GM11168 (cell line): ENCODE measurements at regions not wholly inside any gene's neighbourhood (a gene's known extent, or its start where the extent isn't known, plus 50 kb on each side); places are given as distances from the start of the nearest gene placed in this dataset.
"Not testable (repeated sequence)": the region's sequence is repeated elsewhere in the genome, so short reads cannot be mapped to it uniquely, and the experiment has no call there.

Experiments used
- in situ Hi-C: fragments of 300-500 bp; cut with MboI; formaldehyde crosslinking; loops from one replicate; pipeline ENCODE4 v1.12.0; 2022; ENCODE audit warnings: low sequenced_read_pairs; ENCODE audit not compliant: unreplicated experiment

DNA sequence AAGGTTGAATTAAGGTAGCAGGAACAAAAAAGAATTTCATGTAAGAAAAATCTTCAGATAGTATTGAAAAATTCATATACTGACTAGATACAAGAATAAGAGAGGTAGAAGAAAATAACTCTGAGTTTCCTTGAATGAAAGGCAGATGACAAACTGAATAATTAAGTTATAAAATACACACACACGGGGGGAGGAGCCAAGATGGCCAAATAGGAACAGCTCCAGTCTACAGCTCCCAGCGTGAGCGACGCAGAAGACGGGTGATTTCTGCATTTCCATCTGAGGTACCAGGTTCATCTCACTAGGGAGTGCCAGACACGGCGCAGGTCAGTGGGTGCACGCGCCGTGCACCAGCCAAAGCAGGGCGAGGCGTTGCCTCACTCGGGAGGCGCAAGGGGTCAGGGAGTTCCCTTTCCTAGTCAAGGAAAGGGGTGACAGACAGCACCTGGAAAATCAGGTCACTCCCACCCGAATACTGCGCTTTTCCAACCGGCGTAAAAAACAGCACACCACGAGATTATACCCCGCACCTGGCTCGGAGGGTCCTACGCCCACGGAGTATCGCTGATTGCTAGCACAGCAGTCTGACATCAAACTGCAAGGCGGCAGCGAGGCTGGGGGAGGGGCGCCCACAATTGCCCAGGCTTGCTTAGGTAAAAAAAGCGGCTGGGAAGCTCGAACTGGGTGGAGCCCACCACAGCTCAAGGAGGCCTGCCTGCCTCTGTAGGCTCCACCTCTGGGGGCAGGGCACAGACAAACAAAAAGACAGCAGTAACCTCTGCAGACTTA lies 759.2 kb downstream of the ZWINT start:
- in situ Hi-C loops: not testable (repeated sequence)

DNA sequence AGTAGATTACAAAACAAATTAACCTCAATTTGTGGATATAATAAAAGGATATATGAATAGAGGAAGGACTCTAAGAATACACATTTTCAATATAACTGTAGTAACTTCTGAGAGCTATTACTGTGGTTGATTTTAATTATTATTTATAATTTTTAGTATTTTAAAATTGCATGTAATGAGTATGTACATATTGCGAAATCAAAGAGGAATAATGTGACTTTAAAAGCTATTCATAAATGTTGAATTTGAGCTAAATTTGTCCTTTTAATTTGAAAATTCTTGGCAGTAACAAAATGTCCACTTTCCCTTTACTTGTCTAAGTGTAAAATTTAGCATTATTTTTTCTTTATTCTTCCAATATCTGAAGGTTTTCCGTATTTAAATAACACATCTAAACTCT lies 750.6 kb upstream of the PCDH15 start:
- in situ Hi-C loops: no loop called here

- in situ Hi-C loops: no loop called here
Observed at GRCh38 chr10:55550236-55550635, 749.2 kb upstream of the PCDH15 start.

DNA sequence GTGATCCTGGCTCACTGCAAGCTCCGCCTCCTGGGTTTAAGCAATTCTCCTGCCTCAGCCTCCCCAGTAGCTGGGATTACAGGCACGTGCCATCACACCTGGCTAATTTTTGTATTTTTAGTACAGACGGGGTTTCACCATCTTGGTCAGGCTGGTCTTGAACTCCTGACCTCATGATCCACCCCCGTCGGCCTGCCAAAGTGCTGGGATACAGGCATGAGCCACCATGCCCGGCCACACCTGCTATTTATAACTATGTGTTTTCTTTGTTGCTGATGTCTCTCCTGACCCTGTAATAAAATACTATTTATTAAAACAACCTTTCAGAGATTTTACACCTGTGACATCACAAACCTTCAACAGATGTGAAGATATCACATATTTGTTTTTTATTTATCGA lies 736.5 kb upstream of the PCDH15 start:
- in situ Hi-C loops: not testable (repeated sequence)

DNA sequence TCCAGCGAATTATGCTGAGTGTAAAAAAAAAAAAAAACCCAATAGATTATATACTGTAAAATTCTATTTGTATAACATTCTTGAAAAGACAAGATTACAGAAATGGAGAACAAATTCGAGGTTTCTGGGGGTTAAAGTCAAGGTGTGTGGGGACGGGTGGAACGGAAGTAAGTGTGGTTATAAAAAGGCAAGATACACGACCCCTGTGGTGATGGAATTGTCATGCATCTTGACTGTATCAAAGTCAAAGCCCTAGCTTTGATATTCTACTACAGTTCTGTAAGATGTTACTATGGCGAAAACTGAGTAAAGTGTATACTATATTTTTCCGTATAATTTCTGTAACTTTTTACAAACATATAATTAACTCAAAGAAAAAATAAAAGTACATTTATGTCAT lies 718.2 kb upstream of the PCDH15 start:
- in situ Hi-C loops: no loop called here

- in situ Hi-C loops: not testable (repeated sequence)
Observed at GRCh38 chr10:55518416-55518815, 717.4 kb upstream of the PCDH15 start.

DNA sequence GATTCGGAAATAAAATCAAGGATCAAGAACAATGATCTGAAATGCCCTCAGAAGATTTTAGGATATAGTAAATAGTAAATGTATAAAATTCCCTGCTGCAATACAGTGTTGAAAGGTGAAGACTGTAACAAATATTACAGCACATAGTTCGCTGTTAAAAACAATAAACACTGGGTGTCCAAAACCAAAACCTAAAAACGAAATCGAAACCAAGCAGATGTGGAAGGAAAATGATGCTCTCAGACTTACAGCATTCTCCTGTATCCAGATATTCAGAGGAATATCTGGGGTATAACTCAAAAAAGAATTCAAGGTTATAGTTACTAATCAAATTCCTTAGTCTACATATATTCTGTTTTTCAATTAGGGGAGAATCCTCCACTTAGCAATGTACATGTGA lies 708.1 kb upstream of the PCDH15 start:
- in situ Hi-C loops: no loop called here

DNA sequence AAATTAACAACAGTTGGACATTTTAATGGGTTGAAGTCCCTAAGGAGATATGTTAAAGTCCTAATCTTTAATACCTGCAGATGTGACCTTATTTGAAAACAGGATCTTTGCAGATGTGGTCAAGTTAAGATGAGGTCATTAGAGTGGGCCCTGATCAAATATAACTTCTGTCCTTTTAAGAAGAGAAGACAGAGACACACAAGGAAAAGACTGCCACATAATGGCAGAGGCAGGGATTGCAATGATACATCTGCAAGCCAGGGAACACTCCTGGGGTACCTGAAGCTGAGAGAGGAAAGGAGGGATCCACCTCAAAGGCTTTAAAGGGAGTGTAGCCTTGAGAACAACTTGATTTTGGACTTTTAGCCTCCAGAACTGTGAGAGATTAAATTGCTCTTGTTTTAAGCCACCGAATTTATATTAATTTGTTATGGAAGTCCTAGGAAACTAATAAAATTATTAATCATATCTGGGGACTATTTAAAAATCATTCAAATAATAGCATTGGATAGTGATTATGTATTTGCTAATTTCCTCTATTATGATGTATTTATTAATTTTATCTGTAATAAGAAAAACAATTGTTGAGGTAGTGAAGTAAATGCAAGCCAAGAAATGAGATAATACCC lies 700.0 kb upstream of the PCDH15 start:
- in situ Hi-C loops: no loop called here

GRCh38 chr10:55497893-55498499 lies 697.0 kb upstream of the PCDH15 start:
- in situ Hi-C loops: no loop called here

- in situ Hi-C loops: no loop called here
Observed at GRCh38 chr10:55495555-55495954, 694.5 kb upstream of the PCDH15 start.

DNA sequence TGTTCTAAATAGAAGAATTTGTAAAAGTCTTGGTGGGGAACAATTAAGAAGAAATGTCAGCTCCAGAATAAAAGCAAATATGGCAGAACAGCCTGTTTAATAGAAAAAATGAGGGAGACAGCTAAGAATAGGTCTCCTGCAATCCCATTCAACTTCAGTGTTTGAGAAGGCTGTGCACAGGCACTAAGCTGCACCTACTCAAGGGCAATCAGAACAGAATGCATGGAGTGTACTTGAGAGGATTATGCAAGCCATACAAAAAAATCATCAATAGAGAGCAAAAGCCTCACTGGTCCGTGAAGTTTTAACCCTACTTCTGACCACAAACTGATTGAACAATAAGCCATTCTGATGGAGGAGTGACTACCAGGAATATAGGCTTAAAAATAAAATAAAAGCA lies 690.7 kb upstream of the PCDH15 start:
- in situ Hi-C loops: no loop called here

DNA sequence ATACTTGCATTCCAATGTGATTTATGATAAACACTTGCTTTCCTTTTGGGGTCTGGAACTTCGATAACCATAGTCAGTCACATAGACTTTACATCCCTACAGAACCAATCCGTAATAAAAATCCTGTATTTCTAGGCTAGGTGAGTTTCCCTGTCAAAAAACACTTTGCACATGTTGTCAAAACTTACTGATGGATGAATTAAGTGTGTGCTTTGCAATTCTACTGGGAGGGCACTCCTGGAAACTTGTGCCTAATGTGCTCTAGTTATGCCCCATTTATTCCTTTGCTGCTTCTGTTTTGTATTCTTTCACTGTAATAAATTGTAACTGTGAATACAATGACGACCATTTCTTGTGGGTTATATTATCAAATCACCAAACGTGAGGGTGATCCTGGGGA lies 684.8 kb upstream of the PCDH15 start:
- in situ Hi-C loops: no loop called here

DNA sequence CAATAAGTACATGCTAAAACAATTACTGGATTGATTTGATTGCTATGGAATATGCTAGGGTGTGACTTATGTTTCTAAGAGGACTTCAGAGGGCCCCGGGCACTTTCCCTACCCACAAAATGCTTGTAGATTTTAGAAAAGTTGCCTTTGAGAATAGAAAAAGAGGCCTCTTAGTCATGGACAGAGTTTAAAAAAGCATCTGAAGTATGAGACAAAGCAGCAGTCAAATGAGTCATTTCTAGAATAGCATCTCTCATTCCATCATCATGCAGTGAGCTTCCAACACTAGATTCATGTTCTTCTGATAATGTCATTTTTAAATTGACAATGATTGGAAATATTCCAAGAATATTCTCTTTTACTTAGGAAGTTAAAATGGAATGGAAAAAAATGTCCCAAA lies 675.1 kb upstream of the PCDH15 start:
- in situ Hi-C loops: no loop called here

- in situ Hi-C loops: no loop called here
Observed at GRCh38 chr10:55474258-55474657, 673.2 kb upstream of the PCDH15 start.

- in situ Hi-C loops: no loop called here
Observed at GRCh38 chr10:55470840-55471239, 669.8 kb upstream of the PCDH15 start.

DNA sequence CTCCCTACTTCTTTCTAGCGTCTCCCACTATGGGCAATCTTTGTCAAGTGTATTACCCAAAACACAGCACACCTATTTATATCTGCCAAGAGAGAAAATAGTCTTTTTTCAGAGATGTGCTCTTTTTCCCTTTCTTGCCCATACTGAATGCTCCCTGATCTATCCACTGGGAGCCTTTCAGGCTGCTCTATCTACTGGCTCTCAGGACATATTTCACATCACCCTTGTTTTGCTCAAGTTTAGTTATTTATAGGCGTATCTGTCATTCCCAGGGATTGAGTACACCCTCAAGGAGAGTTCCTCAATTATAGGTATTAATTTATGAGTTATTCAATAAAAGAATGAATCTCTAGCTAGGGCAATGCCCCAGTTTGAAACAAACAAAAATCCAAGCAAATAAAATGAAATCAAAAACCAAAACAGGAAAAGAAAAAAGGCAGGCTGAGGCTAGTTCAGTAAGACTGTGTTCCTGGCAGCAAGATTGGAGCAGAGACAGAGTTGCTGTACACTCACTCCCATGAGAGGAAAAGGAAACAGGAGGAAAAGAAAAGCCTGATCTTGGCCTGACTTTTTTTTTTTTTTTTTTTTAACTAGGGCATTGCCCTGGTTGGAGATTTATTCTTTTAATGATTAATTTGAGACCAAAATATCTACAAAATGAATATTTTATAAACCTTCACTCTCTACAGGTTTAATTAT lies 665.9 kb upstream of the PCDH15 start:
- in situ Hi-C loops: no loop called here

DNA sequence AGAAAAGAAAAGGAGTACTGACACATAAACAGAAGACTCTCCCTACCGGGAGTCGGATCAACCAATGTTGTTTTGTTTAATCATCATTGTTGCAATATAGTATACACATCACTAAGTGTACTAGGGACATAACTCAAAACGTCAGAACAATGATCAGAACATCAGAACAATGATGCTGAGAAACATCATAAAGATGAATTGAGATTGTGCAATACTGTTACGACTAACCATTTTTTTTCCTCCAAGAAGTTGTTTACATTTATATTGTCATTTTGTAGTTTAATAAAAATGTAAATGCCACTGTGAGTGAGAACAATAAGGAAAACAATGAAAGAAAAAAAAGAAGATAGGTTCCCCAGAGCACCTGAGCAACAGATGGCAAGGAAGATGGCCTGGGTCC lies 663.1 kb upstream of the PCDH15 start:
- in situ Hi-C loops: no loop called here

- in situ Hi-C loops: no loop called here
Observed at GRCh38 chr10:55460008-55460407, 659.0 kb upstream of the PCDH15 start.

- in situ Hi-C loops: no loop called here
Observed at GRCh38 chr10:55449981-55450380, 649.0 kb upstream of the PCDH15 start.

- in situ Hi-C loops: no loop called here
Observed at GRCh38 chr10:55446441-55447002, 645.5 kb upstream of the PCDH15 start.

DNA sequence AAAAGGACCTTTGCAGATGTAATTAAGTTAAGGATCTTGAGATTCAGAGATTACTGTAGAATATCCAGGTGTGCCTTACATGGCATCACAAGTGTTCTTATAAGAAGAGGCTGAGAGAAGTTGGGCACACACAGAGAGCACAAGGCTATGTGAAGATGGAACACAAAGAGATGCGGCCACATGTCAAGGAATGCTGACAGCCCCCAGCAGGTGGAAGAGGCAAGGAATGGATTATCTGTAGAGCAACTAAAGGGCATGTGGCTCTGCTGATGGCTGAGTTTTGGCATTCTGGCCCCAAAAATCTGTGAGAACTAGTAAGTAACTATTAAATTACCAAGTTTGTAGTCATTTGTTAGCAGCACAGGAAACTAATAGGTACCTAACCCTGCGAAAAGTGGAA lies 640.7 kb upstream of the PCDH15 start:
- in situ Hi-C loops: no loop called here
